Fibroblast of villous mesenchyme (primary cell): ENCODE measurements at regions not wholly inside any gene's neighbourhood (a gene's known extent, or its start where the extent isn't known, plus 50 kb on each side); places are given as distances from the start of the nearest gene placed in this dataset.

ENCODE experiments used
- DNase-seq: peaks from one replicate; pipeline ENCODE4 v3.0.0-alpha.2; 2010; ENCODE audit warnings: low read depth
- H3K4me3 ChIP-seq: 2 replicates; pipeline ENCODE4 v1.5.1; 2011; ENCODE audit warnings: low read depth, mild to moderate bottlenecking, low read length
- TF ChIP-seq, protein P1 (sequence below): IDR thresholded peaks from 2 replicates; pipeline ENCODE4 v1.5.1; 2012; ENCODE audit warnings: low read depth, mild to moderate bottlenecking, low read length; ENCODE audit not compliant: insufficient read depth

GRCh38 chr4:81622474-81623184 is 150.9 kb upstream of the RASGEF1B start:
- TF ChIP-seq, protein P1, sequence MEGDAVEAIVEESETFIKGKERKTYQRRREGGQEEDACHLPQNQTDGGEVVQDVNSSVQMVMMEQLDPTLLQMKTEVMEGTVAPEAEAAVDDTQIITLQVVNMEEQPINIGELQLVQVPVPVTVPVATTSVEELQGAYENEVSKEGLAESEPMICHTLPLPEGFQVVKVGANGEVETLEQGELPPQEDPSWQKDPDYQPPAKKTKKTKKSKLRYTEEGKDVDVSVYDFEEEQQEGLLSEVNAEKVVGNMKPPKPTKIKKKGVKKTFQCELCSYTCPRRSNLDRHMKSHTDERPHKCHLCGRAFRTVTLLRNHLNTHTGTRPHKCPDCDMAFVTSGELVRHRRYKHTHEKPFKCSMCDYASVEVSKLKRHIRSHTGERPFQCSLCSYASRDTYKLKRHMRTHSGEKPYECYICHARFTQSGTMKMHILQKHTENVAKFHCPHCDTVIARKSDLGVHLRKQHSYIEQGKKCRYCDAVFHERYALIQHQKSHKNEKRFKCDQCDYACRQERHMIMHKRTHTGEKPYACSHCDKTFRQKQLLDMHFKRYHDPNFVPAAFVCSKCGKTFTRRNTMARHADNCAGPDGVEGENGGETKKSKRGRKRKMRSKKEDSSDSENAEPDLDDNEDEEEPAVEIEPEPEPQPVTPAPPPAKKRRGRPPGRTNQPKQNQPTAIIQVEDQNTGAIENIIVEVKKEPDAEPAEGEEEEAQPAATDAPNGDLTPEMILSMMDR, result no peak
- no peak overlapping the region for H3K4me3 ChIP-seq
- DNase-seq, result no peak

DNA sequence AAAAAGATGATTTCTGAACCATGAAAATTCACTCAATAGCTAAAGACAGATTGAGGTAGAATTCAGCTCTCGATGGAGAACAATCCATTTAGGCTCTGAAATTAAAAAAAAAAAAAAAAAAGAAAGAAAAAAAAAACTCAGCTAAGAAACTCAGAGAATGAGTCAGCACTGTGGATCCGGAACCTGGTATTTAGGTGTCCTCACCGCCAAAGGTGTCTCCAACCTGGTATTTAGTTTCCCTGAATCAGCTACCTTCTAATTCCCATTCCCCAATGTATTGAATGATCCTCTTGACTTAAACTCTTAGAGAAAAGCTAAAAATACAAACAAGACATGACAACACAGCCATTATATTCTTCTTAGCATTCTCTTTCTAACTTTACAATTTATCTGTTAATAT is 150.3 kb upstream of the RASGEF1B start:
- DNase-seq, result no peak
- no peak overlapping the region for H3K4me3 ChIP-seq
- TF ChIP-seq, protein P1, result no peak

DNA sequence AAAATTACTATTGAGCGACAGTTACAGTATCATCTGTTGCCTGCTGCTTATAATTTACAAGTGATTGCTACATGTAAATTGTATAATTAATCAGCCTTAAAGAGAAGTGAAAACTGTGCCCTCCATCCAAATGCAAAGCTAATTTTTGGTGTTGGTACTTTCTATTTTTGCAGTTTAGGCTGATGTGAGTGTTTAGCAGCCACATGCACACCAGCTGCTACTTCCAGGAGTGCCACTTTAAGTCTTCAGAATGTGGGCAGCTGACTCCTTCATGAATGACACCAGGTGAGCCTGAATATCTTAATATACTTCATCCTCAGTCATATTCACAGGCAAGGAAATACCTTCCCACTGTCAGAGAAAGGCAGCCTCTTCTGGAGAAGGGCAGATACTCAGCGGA is 149.8 kb upstream of the RASGEF1B start:
- no peak overlapping the region for H3K4me3 ChIP-seq
- DNase-seq, result no peak
- TF ChIP-seq, protein P1, result no peak

DNA sequence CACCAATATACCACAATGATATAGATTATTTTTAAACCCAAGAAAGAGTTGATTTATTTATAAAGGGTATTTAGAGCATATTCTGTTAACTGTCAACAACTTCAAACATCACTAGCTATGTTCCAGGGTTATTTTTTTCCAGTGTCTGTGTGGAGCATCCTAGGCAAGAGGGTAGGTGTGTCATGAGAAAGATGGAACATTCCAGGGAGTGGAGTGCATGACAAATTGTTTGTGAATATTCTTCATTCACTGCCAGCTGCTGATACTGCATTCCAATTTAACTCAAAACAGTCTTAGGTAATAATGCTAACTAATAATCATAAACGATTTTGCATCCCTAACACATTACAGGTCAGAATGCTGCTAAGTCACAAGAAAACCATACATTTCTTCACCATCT is 148.7 kb upstream of the RASGEF1B start:
- DNase-seq, result no peak
- H3K4me3 ChIP-seq, result no peak overlapping the region
- TF ChIP-seq, protein P1, result no peak

DNA sequence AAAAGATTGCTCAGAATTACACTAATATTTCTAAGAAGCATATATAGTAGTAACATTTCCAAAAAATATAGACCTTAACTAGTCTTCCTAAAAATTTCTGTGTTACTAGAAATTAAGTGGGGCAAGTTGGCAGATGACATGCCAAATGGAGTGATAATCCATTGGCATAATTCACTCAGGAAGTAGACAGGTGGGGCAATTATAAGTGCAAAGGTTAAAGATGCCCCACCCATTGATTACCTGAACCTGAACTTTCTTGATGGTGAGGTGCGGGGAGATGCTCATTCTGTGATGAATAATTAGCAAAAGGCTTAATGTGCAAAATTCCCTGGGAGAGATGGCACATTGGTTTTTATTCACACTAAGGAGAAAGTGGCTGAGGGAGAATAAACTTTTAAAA is 145.8 kb upstream of the RASGEF1B start:
- no peak overlapping the region for H3K4me3 ChIP-seq
- DNase-seq, result no peak
- TF ChIP-seq, protein P1, result no peak

DNA sequence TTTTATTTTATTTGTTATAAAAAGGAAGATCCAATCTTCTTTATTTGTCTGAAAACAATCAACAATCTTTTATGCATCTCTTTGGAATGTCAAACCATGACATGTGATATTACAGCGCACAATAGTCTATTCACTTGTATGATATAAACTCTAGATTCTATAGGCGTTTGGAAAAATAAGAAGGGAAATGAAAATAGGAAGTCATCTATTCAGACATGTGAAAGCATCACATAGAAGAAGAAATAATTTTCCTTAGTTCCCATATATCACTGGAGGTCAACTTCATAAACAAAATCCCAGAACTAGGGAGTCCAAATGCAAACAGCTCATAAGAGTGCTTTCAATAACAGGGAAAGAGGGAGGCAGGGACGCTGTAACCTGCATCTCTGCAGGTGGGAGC is 139.5 kb upstream of the RASGEF1B start:
- H3K4me3 ChIP-seq, result no peak overlapping the region
- TF ChIP-seq, protein P1, result no peak
- DNase-seq, result no peak

- TF ChIP-seq, protein P1, result no peak
- no peak overlapping the region for H3K4me3 ChIP-seq
- no peak for DNase-seq
These were observed 138.1 kb upstream of the RASGEF1B start for GRCh38 chr4:81609844-81610243.
